ENCODE measurements at regions not wholly inside any gene's neighbourhood (a gene's known extent, or its start where the extent isn't known, plus 50 kb on each side); places are given as distances from the start of the nearest gene placed in this dataset.

GRCh38 chrX:8284131-8284530 lies 113.1 kb upstream of the VCX2 start:
- H3K56ac ChIP-seq (ENCODE audit: insufficient read length, low read depth, low read length) = no peak overlapping the region
- no peaks in the 10 kb centered on the region for H3K4me1 Mint-ChIP-seq
- H4K8ac ChIP-seq (replicated peaks; ENCODE audit: insufficient read length, low read depth, low read length) = no peak overlapping the region
- no CpG with 5 or more reads among the region's 2 CpGs for WGBS (ENCODE audit: extremely low coverage, insufficient read length, low lambda C conversion rate)
- no peak overlapping the region for H2BK15ac ChIP-seq (ENCODE audit: low read depth, low read length)
- no peaks in the 10 kb centered on the region for H3K79me2 ChIP-seq (ENCODE audit: insufficient read depth, low read length)
- no peaks in the 10 kb centered on the region for H3K9me3 ChIP-seq (ENCODE audit: control insufficient read depth, low read depth, low read length)
- no peak overlapping the region for H3K27ac ChIP-seq (ENCODE audit: insufficient read length, low read depth, low read length)
- no peak overlapping the region for H2BK20ac ChIP-seq (ENCODE audit: low read depth, low read length, poor library complexity, severe bottlenecking)
- no peak overlapping the region for H3K9ac ChIP-seq (ENCODE audit: extremely low read depth, insufficient read length, low read length)
- no peaks in the 10 kb centered on the region for H3K27me3 Mint-ChIP-seq (ENCODE audit: low read depth)
- H3K14ac ChIP-seq (ENCODE audit: insufficient read depth, low read length) = no peak overlapping the region
- H3K36me3 Mint-ChIP-seq (ENCODE audit: insufficient read depth in 1 of 3, low read depth in 3 of 3) = no peaks in the 10 kb centered on the region
- no peaks in the 10 kb centered on the region for H3K23me2 ChIP-seq (ENCODE audit: insufficient read length, low read depth, low read length, poor library complexity, severe bottlenecking)
- H3K4me2 ChIP-seq (ENCODE audit: insufficient read depth, insufficient read length, low read length) = no peak overlapping the region
- H3K9me3 Mint-ChIP-seq = no peaks in the 10 kb centered on the region
- H3K27me3 ChIP-seq (ENCODE audit: insufficient read depth, low read length) = no peaks in the 10 kb centered on the region
- no peak for TF ChIP-seq CTCF (conservative IDR thresholded peaks at IDR 0.05)
- no peak overlapping the region for H3K4ac ChIP-seq (ENCODE audit: low read depth, low read length)
- no peak overlapping the region for H3K4me3 Mint-ChIP-seq
- H2AFZ ChIP-seq (ENCODE audit: low read length) = no peak overlapping the region
- H3K4me1 ChIP-seq (ENCODE audit: insufficient read depth, low read length) = no peaks in the 10 kb centered on the region
- H3T11ph ChIP-seq (ENCODE audit: low read length) = no peak overlapping the region
- no peak overlapping the region for H3K18ac ChIP-seq (ENCODE audit: insufficient read length, low read depth, low read length)
- H3K79me1 ChIP-seq (ENCODE audit: insufficient read depth, low read depth, low read length, poor library complexity, severe bottlenecking) = no peaks in the 10 kb centered on the region
- no peak overlapping the region for H3K27ac Mint-ChIP-seq
- no peak overlapping the region for H2BK5ac ChIP-seq (ENCODE audit: insufficient read length, low read length)
- H3K23ac ChIP-seq (ENCODE audit: insufficient read length, low read depth, low read length) = no peak overlapping the region
- H2BK120ac ChIP-seq (ENCODE audit: low read depth, low read length, poor library complexity, severe bottlenecking) = no peak overlapping the region
- H4K20me1 ChIP-seq (ENCODE audit: control insufficient read depth, insufficient read depth, insufficient read length) = no peaks in the 10 kb centered on the region
- H2AK5ac ChIP-seq (ENCODE audit: insufficient read length, low read length) = no peak overlapping the region
- no peak for DNase-seq
- H4K5ac ChIP-seq (ENCODE audit: insufficient read length, low read depth, low read length) = no peak overlapping the region
- no peak overlapping the region for H2BK12ac ChIP-seq (ENCODE audit: insufficient read length, low read depth, low read length)
- no peak overlapping the region for H4K91ac ChIP-seq (ENCODE audit: insufficient read length, low read depth, low read length)

All from H9 (cell line).